ENCODE measurements at regions not wholly inside any gene's neighbourhood (a gene's known extent, or its start where the extent isn't known, plus 50 kb on each side); places are given as distances from the start of the nearest gene placed in this dataset.

- TF ChIP-seq CTCF (conservative IDR thresholded peaks at IDR 0.05; ENCODE audit: low read length) (no peak), EZH2phosphoT487 (IDR thresholded peaks at IDR 0.05; ENCODE audit: borderline replicate concordance, low read depth, low read length) (no peak)
Observed at GRCh38 chr12:5301539-5301938, 130.4 kb upstream of the NTF3 start.

All from OCI-LY7 (cell line).